22Rv1 (cell line): ENCODE measurements at regions not wholly inside any gene's neighbourhood (a gene's known extent, or its start where the extent isn't known, plus 50 kb on each side); places are given as distances from the start of the nearest gene placed in this dataset.

Experiments used
- ZFX ChIP-seq: fragments of 450-650 bp; IDR thresholded peaks from 2 replicates; pipeline ENCODE4 v1.6.1; 2017; ENCODE audit warnings: antibody characterized with exemption, borderline replicate concordance
- TF ChIP-seq, protein P1 (sequence below): fragments of 450-650 bp; IDR thresholded peaks from 2 replicates; pipeline ENCODE4 v1.5.1; 2017; ENCODE audit warnings: mild to moderate bottlenecking

DNA sequence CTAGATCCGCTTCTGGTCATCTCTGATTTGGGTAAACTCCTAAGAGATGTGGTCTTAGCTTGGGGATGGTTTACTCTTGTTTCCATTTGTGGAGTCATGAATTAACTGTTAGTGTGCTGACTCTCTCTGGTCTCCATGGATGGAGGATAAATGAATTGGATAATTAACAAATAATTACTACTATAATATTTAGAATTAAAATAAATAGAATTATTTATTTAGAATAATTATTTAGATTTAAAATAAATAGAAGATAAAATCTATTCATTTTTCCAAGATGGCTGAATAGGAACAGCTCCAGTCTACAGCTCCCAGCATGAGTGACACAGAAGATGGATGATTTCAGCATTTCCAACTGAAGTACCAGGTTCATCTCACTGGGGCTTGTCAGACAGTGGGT lies 1587.4 kb upstream of the AGA start:
- TF ChIP-seq, protein P1, sequence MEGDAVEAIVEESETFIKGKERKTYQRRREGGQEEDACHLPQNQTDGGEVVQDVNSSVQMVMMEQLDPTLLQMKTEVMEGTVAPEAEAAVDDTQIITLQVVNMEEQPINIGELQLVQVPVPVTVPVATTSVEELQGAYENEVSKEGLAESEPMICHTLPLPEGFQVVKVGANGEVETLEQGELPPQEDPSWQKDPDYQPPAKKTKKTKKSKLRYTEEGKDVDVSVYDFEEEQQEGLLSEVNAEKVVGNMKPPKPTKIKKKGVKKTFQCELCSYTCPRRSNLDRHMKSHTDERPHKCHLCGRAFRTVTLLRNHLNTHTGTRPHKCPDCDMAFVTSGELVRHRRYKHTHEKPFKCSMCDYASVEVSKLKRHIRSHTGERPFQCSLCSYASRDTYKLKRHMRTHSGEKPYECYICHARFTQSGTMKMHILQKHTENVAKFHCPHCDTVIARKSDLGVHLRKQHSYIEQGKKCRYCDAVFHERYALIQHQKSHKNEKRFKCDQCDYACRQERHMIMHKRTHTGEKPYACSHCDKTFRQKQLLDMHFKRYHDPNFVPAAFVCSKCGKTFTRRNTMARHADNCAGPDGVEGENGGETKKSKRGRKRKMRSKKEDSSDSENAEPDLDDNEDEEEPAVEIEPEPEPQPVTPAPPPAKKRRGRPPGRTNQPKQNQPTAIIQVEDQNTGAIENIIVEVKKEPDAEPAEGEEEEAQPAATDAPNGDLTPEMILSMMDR = no peak
- no peak for TF ChIP-seq ZFX
